Breast epithelium (tissue), 4 donors: ENCODE measurements at regions not wholly inside any gene's neighbourhood (a gene's known extent, or its start where the extent isn't known, plus 50 kb on each side); places are given as distances from the start of the nearest gene placed in this dataset.

Experiments
- DNase-seq, 2 donors: peaks; one replicate each; pipeline ENCODE4 v3.0.0-alpha.2; 2019; ENCODE audit warnings: low spot score in 2 of 2
- H3K27ac ChIP-seq, 2 donors: fragments of 200-600 bp; sonication (generic) in 1 of 2; one replicate each; pipeline ENCODE4 v1.5.1; 2016 to 2019; ENCODE audit warnings: mild to moderate bottlenecking in 1 of 2
- H3K27me3 ChIP-seq, 2 donors: fragments of 200-600 bp; sonication (generic) in 1 of 2; one replicate each; pipeline versions ENCODE4 v1.5.1 to v1.6.0; 2017 to 2019; ENCODE audit warnings: control low read depth in 1 of 2, mild to moderate bottlenecking in 1 of 2
- H3K36me3 ChIP-seq: fragments of 200-600 bp; one replicate; pipeline ENCODE4 v1.5.1; 2019
- H3K4me1 ChIP-seq, 2 donors: fragments of 200-600 bp; sonication (generic); one replicate each; pipeline ENCODE4 v1.5.1; 2016 to 2019; ENCODE audit warnings: control low read depth in 1 of 2
- H3K4me3 ChIP-seq, 3 donors: fragments of 200-600 bp; sonication (generic); 1 replicate in 2 of 3; 2 replicates in 1 of 3; pipeline ENCODE4 v1.5.1; 2016 to 2019; ENCODE audit warnings: mild to moderate bottlenecking in 3 of 3, moderate library complexity in 2 of 3
- H3K9me3 ChIP-seq, 2 donors: fragments of 200-600 bp; sonication (generic) in 1 of 2; one replicate each; pipeline ENCODE4 v1.5.1; 2016 to 2019; ENCODE audit warnings: control low read depth in 1 of 2
- CTCF ChIP-seq, 3 donors: fragments of 450-650 bp; IDR thresholded peaks; one replicate each; pipeline ENCODE4 v1.5.1; 2016 to 2017; ENCODE audit warnings: antibody characterized with exemption in 3 of 3, mild to moderate bottlenecking in 3 of 3, moderate library complexity in 3 of 3
- POLR2A ChIP-seq: fragments of 450-650 bp; IDR thresholded peaks from one replicate; pipeline ENCODE4 v1.6.1; 2016; ENCODE audit warnings: antibody characterized with exemption, mild to moderate bottlenecking, moderate library complexity
- POLR2AphosphoS5 ChIP-seq, 3 donors: sonication (generic); formaldehyde crosslinking; IDR thresholded peaks; one replicate each; pipeline ENCODE4 v1.6.1; 2017; ENCODE audit warnings: antibody characterized with exemption in 3 of 3
- intact Hi-C: fragments of 100-400 bp; cut with DNase I; formaldehyde crosslinking; loops from one replicate; pipeline ENCODE4 v1.15.1; 2023; ENCODE audit warnings: low total_unique reads

- Histone ChIP-seq H3K9me3 (peaks cover 0 to 4% of the 10 kb centered on the region in 2 donors), H3K4me1 (no peaks in the 10 kb centered on the region), H3K27ac (no peak overlapping the region), H3K4me3 (no peak overlapping the region), H3K36me3 (no peaks in the 10 kb centered on the region), H3K27me3 (no peaks in the 10 kb centered on the region)
- intact Hi-C loops: no loop called here
- TF ChIP-seq POLR2A (no peak), POLR2AphosphoS5 (IDR thresholded peaks at IDR 0.05) (no peak), CTCF (IDR thresholded peaks at IDR 0.05) (no peak)
- no peak for DNase-seq
Measured at GRCh38 chr4:187777954-187778353, 217.6 kb upstream of the ZFP42 start.

- Histone ChIP-seq H3K4me1 (no peaks in the 10 kb centered on the region), H3K9me3 (peaks cover 4 to 12% of the 10 kb centered on the region in 2 donors), H3K27ac (no peak overlapping the region), H3K36me3 (no peaks in the 10 kb centered on the region), H3K27me3 (no peaks in the 10 kb centered on the region), H3K4me3 (no peak overlapping the region)
- no peak for TF ChIP-seq POLR2AphosphoS5 (IDR thresholded peaks at IDR 0.05)
- TF ChIP-seq POLR2A: no peak
- TF ChIP-seq CTCF (IDR thresholded peaks at IDR 0.05): no peak
- no peak for DNase-seq
- intact Hi-C loops: no loop called here
Measured at GRCh38 chr4:187780070-187780469, 215.5 kb upstream of the ZFP42 start.

- no peak for TF ChIP-seq POLR2AphosphoS5 (IDR thresholded peaks at IDR 0.05)
- TF ChIP-seq CTCF (IDR thresholded peaks at IDR 0.05): no peak
- no peak for TF ChIP-seq POLR2A
- no peaks in the 10 kb centered on the region for H3K4me1 ChIP-seq
- H3K27ac ChIP-seq: no peak overlapping the region
- H3K9me3 ChIP-seq: peaks cover 6 to 12% of the 10 kb centered on the region in 2 donors
- intact Hi-C loops: no loop called here
- H3K27me3 ChIP-seq: no peaks in the 10 kb centered on the region
- DNase-seq: no peak
- no peaks in the 10 kb centered on the region for H3K36me3 ChIP-seq
- no peak overlapping the region for H3K4me3 ChIP-seq
Measured at GRCh38 chr4:187782286-187782824, 213.2 kb upstream of the ZFP42 start.

GRCh38 chr4:187786190-187786589 is 209.4 kb upstream of the ZFP42 start:
- no peaks in the 10 kb centered on the region for H3K27me3 ChIP-seq
- H3K9me3 ChIP-seq: peaks cover 17 to 20% of the 10 kb centered on the region in 2 donors
- TF ChIP-seq POLR2AphosphoS5 (IDR thresholded peaks at IDR 0.05): no peak
- TF ChIP-seq POLR2A: no peak
- TF ChIP-seq CTCF (IDR thresholded peaks at IDR 0.05): no peak
- no peaks in the 10 kb centered on the region for H3K4me1 ChIP-seq
- DNase-seq: no peak
- H3K27ac ChIP-seq: no peak overlapping the region
- no peak overlapping the region for H3K4me3 ChIP-seq
- intact Hi-C loops: no loop called here
- H3K36me3 ChIP-seq: no peaks in the 10 kb centered on the region

- TF ChIP-seq POLR2A (no peak), CTCF (IDR thresholded peaks at IDR 0.05) (no peak), POLR2AphosphoS5 (IDR thresholded peaks at IDR 0.05) (no peak)
- intact Hi-C loops: no loop called here
- H3K9me3 ChIP-seq: peaks cover 17 to 20% of the 10 kb centered on the region in 2 donors
Measured at GRCh38 chr4:187789078-187789477, 206.5 kb upstream of the ZFP42 start.

More at GRCh38 chr4:187789078-187789477, 206.5 kb upstream of the ZFP42 start:
- Histone ChIP-seq H3K27me3 (no peaks in the 10 kb centered on the region), H3K36me3 (no peaks in the 10 kb centered on the region), H3K4me1 (no peaks in the 10 kb centered on the region), H3K4me3 (no peak overlapping the region), H3K27ac (no peak overlapping the region)
- DNase-seq: no peak
